Lower leg skin (tissue), 4 donors: ENCODE measurements at regions not wholly inside any gene's neighbourhood (a gene's known extent, or its start where the extent isn't known, plus 50 kb on each side); places are given as distances from the start of the nearest gene placed in this dataset.

Experiments
- DNase-seq, 2 donors: peaks; one replicate each; pipeline ENCODE4 v3.0.0-alpha.2; 2019; ENCODE audit warnings: low spot score in 2 of 2
- H3K4me3 ChIP-seq: fragments of 200-600 bp; sonication (generic); 2 replicates; pipeline ENCODE4 v1.5.1; 2017; ENCODE audit warnings: mild to moderate bottlenecking, low read depth; ENCODE audit not compliant: poor library complexity, severe bottlenecking
- CTCF ChIP-seq, 3 donors: fragments of 450-650 bp; IDR thresholded peaks; one replicate each; pipeline ENCODE4 v1.5.1; 2016; ENCODE audit warnings: antibody characterized with exemption in 3 of 3, mild to moderate bottlenecking in 3 of 3, moderate library complexity in 2 of 3
- POLR2A ChIP-seq, 2 donors: fragments of 450-650 bp; IDR thresholded peaks; one replicate each; pipeline ENCODE4 v1.6.1; 2016 to 2017; ENCODE audit warnings: antibody characterized with exemption in 2 of 2, mild to moderate bottlenecking in 1 of 2, moderate library complexity in 1 of 2
- WGBS, 2 donors: methylation state at CpG; one replicate each; pipeline ENCODE4 v1.1.5; 2018; 5-methylcytosine and 5-hydroxymethylcytosine counted together
- intact Hi-C: fragments of 100-400 bp; cut with DNase I; formaldehyde crosslinking; loops from one replicate; pipeline ENCODE4 v1.15.0; 2023; ENCODE audit warnings: low total_unique reads

- DNase-seq, result peak in 1 of 2 donors; percentile 77
- intact Hi-C loops, result loop anchor here (5.0 to 10.0 kb wide), 2 partner anchors 69 to 247 kb away; no protein-coding TSS in a partner anchor
- 80 to 83% methylated on average over 23 of the region's 23 CpGs for WGBS, 2 donors
- TF ChIP-seq POLR2A (IDR thresholded peaks at IDR 0.05) (no peak), CTCF (IDR thresholded peaks at IDR 0.05) (no peak)
- no peak overlapping the region for H3K4me3 ChIP-seq
Observed at GRCh38 chr15:66854012-66854965, 152.3 kb downstream of the SMAD6 start.

GRCh38 chr15:66855041-66855440 is 153.0 kb downstream of the SMAD6 start:
- DNase-seq, result no peak
- no peak overlapping the region for H3K4me3 ChIP-seq
- intact Hi-C loops, result loop anchor here (10.0 kb wide), 1 partner anchor 70 kb away; no protein-coding TSS in a partner anchor
- 63 to 75% methylated on average over 1 of the region's 1 CpG for WGBS, 2 donors
- no peak for TF ChIP-seq CTCF (IDR thresholded peaks at IDR 0.05)
- no peak for TF ChIP-seq POLR2A (IDR thresholded peaks at IDR 0.05)

- H3K4me3 ChIP-seq, result no peak overlapping the region
- no peak for TF ChIP-seq CTCF (IDR thresholded peaks at IDR 0.05)
- no peak for TF ChIP-seq POLR2A (IDR thresholded peaks at IDR 0.05)
- intact Hi-C loops, result loop anchor here (10.0 kb wide), 1 partner anchor 73 kb away; no protein-coding TSS in a partner anchor
- no peak for DNase-seq
Observed at GRCh38 chr15:66857694-66858093, 155.7 kb downstream of the SMAD6 start.

- intact Hi-C loops, result loop anchor here (10.0 kb wide), 1 partner anchor 74 kb away; no protein-coding TSS in a partner anchor
- TF ChIP-seq POLR2A (IDR thresholded peaks at IDR 0.05) (no peak), CTCF (IDR thresholded peaks at IDR 0.05) (no peak)
- 61 to 65% methylated on average over 7 of the region's 7 CpGs for WGBS, 2 donors
- DNase-seq, result peak in 1 of 2 donors; percentile 34
- H3K4me3 ChIP-seq, result no peak overlapping the region
Observed at GRCh38 chr15:66858423-66859207, 156.6 kb downstream of the SMAD6 start.

- no peak overlapping the region for H3K4me3 ChIP-seq
- intact Hi-C loops, result loop anchor here (10.0 kb wide), 1 partner anchor 75 kb away; no protein-coding TSS in a partner anchor
- TF ChIP-seq POLR2A (IDR thresholded peaks at IDR 0.05), result no peak
- TF ChIP-seq CTCF (IDR thresholded peaks at IDR 0.05), result no peak
- WGBS, 2 donors, result 89 to 91% methylated on average over 8 of the region's 8 CpGs
- DNase-seq, result peak in 1 of 2 donors; percentile 63
Observed at GRCh38 chr15:66859688-66860253, 157.7 kb downstream of the SMAD6 start.
